ENCODE measurements at regions not wholly inside any gene's neighbourhood (a gene's known extent, or its start where the extent isn't known, plus 50 kb on each side); places are given as distances from the start of the nearest gene placed in this dataset.
"Not testable (repeated sequence)": the region's sequence is repeated elsewhere in the genome, so short reads cannot be mapped to it uniquely, and the experiment has no call there.

GRCh38 chr1:194755241-194755994 is 1569.0 kb upstream of the B3GALT2 start:
- Histone ChIP-seq H3K27ac (ENCODE audit: low read length) (no peak overlapping the region), H4K20me1 (ENCODE audit: insufficient read depth, low read length) (no peaks in the 10 kb centered on the region), H3K4me1 (ENCODE audit: insufficient read depth, low read length) (no peaks in the 10 kb centered on the region), H3K79me2 (ENCODE audit: insufficient read depth, low read length) (no peaks in the 10 kb centered on the region), H3K9me3 (ENCODE audit: insufficient read depth, low read length, severe bottlenecking) (no peaks in the 10 kb centered on the region), H3K4me2 (ENCODE audit: insufficient read depth, low read length) (no peak overlapping the region), H3K9ac (ENCODE audit: low read depth, low read length) (no peak overlapping the region), H3K27me3 (ENCODE audit: insufficient read depth, low read length, poor library complexity) (no peaks in the 10 kb centered on the region), H3K36me3 (ENCODE audit: insufficient read depth, low read length) (no peaks in the 10 kb centered on the region), H3K4me3 (ENCODE audit: low read depth in 1 of 2, low read length in 2 of 2) (no peak overlapping the region), H2AFZ (ENCODE audit: low read depth, low read length) (no peak overlapping the region)
- ATAC-seq (ENCODE audit: insufficient read depth, low read depth), result no peak
- TF ChIP-seq EZH2 (IDR thresholded peaks at IDR 0.05; ENCODE audit: borderline replicate concordance, low read depth, low read length, severe bottlenecking), result no peak
- TF ChIP-seq, protein P1, sequence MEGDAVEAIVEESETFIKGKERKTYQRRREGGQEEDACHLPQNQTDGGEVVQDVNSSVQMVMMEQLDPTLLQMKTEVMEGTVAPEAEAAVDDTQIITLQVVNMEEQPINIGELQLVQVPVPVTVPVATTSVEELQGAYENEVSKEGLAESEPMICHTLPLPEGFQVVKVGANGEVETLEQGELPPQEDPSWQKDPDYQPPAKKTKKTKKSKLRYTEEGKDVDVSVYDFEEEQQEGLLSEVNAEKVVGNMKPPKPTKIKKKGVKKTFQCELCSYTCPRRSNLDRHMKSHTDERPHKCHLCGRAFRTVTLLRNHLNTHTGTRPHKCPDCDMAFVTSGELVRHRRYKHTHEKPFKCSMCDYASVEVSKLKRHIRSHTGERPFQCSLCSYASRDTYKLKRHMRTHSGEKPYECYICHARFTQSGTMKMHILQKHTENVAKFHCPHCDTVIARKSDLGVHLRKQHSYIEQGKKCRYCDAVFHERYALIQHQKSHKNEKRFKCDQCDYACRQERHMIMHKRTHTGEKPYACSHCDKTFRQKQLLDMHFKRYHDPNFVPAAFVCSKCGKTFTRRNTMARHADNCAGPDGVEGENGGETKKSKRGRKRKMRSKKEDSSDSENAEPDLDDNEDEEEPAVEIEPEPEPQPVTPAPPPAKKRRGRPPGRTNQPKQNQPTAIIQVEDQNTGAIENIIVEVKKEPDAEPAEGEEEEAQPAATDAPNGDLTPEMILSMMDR (IDR thresholded peaks at IDR 0.05; ENCODE audit: borderline replicate concordance, extremely low read depth, low read length, poor library complexity, severe bottlenecking), result no peak
- no peak for DNase-seq

- not testable (repeated sequence) for H3K4me3 ChIP-seq (ENCODE audit: low read depth in 1 of 2, low read length in 2 of 2); H4K20me1 ChIP-seq (ENCODE audit: insufficient read depth, low read length); H3K4me1 ChIP-seq (ENCODE audit: insufficient read depth, low read length); DNase-seq; H3K4me2 ChIP-seq (ENCODE audit: insufficient read depth, low read length); H2AFZ ChIP-seq (ENCODE audit: low read depth, low read length); H3K9ac ChIP-seq (ENCODE audit: low read depth, low read length); H3K79me2 ChIP-seq (ENCODE audit: insufficient read depth, low read length); H3K9me3 ChIP-seq (ENCODE audit: insufficient read depth, low read length, severe bottlenecking); H3K27ac ChIP-seq (ENCODE audit: low read length); H3K27me3 ChIP-seq (ENCODE audit: insufficient read depth, low read length, poor library complexity); ATAC-seq (ENCODE audit: insufficient read depth, low read depth); H3K36me3 ChIP-seq (ENCODE audit: insufficient read depth, low read length)
Observed at GRCh38 chr1:194738843-194739242, 1552.4 kb upstream of the B3GALT2 start.

DNA sequence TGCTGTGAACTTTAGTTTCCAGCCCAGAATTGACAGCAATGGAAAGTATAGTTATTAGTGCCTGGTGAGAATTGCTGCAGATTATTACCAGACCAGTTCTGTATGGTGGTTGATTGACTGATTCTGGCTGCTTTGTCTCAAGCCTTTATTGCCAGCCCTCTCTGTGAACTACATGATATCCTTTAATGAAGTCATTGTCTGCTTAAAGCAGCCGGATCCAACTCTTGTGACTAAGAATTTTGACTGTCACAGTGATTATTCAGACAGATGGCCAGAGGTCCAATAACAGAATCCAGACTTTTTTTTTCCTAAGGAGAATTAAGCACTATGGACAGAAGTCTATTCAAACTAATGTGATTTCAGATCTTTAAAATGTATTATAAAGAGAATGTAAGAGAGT is 1548.6 kb upstream of the B3GALT2 start:
- Histone ChIP-seq H2AFZ (ENCODE audit: low read depth, low read length) (no peak overlapping the region), H3K79me2 (ENCODE audit: insufficient read depth, low read length) (no peaks in the 10 kb centered on the region), H3K36me3 (ENCODE audit: insufficient read depth, low read length) (no peaks in the 10 kb centered on the region), H3K27me3 (ENCODE audit: insufficient read depth, low read length, poor library complexity) (no peaks in the 10 kb centered on the region), H3K4me3 (ENCODE audit: low read depth in 1 of 2, low read length in 2 of 2) (no peak overlapping the region), H3K9me3 (ENCODE audit: insufficient read depth, low read length, severe bottlenecking) (no peaks in the 10 kb centered on the region), H3K4me2 (ENCODE audit: insufficient read depth, low read length) (no peak overlapping the region), H4K20me1 (ENCODE audit: insufficient read depth, low read length) (no peaks in the 10 kb centered on the region), H3K9ac (ENCODE audit: low read depth, low read length) (no peak overlapping the region), H3K27ac (ENCODE audit: low read length) (no peak overlapping the region), H3K4me1 (ENCODE audit: insufficient read depth, low read length) (no peaks in the 10 kb centered on the region)
- no peak for TF ChIP-seq EZH2 (IDR thresholded peaks at IDR 0.05; ENCODE audit: borderline replicate concordance, low read depth, low read length, severe bottlenecking)
- TF ChIP-seq, protein P1 (IDR thresholded peaks at IDR 0.05; ENCODE audit: borderline replicate concordance, extremely low read depth, low read length, poor library complexity, severe bottlenecking), result no peak
- DNase-seq, result no peak
- ATAC-seq (ENCODE audit: insufficient read depth, low read depth), result no peak

- Histone ChIP-seq H2AFZ (ENCODE audit: low read depth, low read length) (no peak overlapping the region), H4K20me1 (ENCODE audit: insufficient read depth, low read length) (no peaks in the 10 kb centered on the region), H3K27ac (ENCODE audit: low read length) (no peak overlapping the region), H3K36me3 (ENCODE audit: insufficient read depth, low read length) (no peaks in the 10 kb centered on the region), H3K4me2 (ENCODE audit: insufficient read depth, low read length) (no peak overlapping the region), H3K27me3 (ENCODE audit: insufficient read depth, low read length, poor library complexity) (no peaks in the 10 kb centered on the region), H3K9me3 (ENCODE audit: insufficient read depth, low read length, severe bottlenecking) (no peaks in the 10 kb centered on the region), H3K9ac (ENCODE audit: low read depth, low read length) (no peak overlapping the region), H3K4me1 (ENCODE audit: insufficient read depth, low read length) (no peaks in the 10 kb centered on the region), H3K79me2 (ENCODE audit: insufficient read depth, low read length) (no peaks in the 10 kb centered on the region), H3K4me3 (ENCODE audit: low read depth in 1 of 2, low read length in 2 of 2) (no peak overlapping the region)
- DNase-seq (no peak), ATAC-seq (ENCODE audit: insufficient read depth, low read depth) (no peak)
- TF ChIP-seq, protein P1 (IDR thresholded peaks at IDR 0.05; ENCODE audit: borderline replicate concordance, extremely low read depth, low read length, poor library complexity, severe bottlenecking), result no peak
- no peak for TF ChIP-seq EZH2 (IDR thresholded peaks at IDR 0.05; ENCODE audit: borderline replicate concordance, low read depth, low read length, severe bottlenecking)
Observed at GRCh38 chr1:194731025-194731424, 1544.6 kb upstream of the B3GALT2 start.
